GM12891 (cell line): ENCODE measurements at regions not wholly inside any gene's neighbourhood (a gene's known extent, or its start where the extent isn't known, plus 50 kb on each side); places are given as distances from the start of the nearest gene placed in this dataset.

Source experiments
- POLR2A ChIP-seq: IDR thresholded peaks from 2 replicates; pipeline ENCODE4 v1.6.1; 2011; ENCODE audit warnings: low read depth, low read length, control low read depth
- POLR2AphosphoS5 ChIP-seq: IDR thresholded peaks from 2 replicates; pipeline ENCODE4 v1.6.1; 2011; ENCODE audit warnings: low read depth, low read length, control low read depth

GRCh38 chr18:14908541-14908940, 160.6 kb downstream of the ANKRD30B start:
- TF ChIP-seq POLR2A = no peak
- TF ChIP-seq POLR2AphosphoS5 = no peak
